ENCODE measurements at regions not wholly inside any gene's neighbourhood (a gene's known extent, or its start where the extent isn't known, plus 50 kb on each side); places are given as distances from the start of the nearest gene placed in this dataset.

DNA sequence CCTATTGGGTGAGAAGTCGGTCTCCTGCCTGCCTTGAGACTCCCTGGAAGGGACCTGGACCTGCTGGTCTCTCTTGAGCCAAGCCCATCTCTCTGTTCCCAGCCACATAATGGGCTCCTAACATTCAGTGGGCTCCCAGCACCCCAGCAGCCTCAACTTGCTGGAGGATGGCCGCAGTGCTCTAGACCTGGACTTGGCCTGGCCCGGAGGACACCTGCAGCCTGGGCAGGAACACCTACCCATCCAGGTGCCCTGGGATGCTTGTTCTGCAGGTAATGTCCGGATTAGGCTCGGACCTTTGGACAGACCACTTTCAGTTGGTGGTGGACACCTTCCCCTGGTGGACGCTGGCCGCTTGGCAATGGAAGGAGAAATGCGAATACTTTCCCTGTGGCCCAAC, 214.6 kb downstream of the URI1 start:
- TF ChIP-seq, protein P1, sequence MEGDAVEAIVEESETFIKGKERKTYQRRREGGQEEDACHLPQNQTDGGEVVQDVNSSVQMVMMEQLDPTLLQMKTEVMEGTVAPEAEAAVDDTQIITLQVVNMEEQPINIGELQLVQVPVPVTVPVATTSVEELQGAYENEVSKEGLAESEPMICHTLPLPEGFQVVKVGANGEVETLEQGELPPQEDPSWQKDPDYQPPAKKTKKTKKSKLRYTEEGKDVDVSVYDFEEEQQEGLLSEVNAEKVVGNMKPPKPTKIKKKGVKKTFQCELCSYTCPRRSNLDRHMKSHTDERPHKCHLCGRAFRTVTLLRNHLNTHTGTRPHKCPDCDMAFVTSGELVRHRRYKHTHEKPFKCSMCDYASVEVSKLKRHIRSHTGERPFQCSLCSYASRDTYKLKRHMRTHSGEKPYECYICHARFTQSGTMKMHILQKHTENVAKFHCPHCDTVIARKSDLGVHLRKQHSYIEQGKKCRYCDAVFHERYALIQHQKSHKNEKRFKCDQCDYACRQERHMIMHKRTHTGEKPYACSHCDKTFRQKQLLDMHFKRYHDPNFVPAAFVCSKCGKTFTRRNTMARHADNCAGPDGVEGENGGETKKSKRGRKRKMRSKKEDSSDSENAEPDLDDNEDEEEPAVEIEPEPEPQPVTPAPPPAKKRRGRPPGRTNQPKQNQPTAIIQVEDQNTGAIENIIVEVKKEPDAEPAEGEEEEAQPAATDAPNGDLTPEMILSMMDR (IDR thresholded peaks at IDR 0.05): no peak
- TF ChIP-seq POLR2AphosphoS5 (IDR thresholded peaks at IDR 0.05): no peak
